Breast epithelium (tissue), 3 donors: ENCODE measurements at regions not wholly inside any gene's neighbourhood (a gene's known extent, or its start where the extent isn't known, plus 50 kb on each side); places are given as distances from the start of the nearest gene placed in this dataset.

Experiments used
- POLR2A ChIP-seq: fragments of 450-650 bp; IDR thresholded peaks from one replicate; pipeline ENCODE4 v1.6.1; 2016; ENCODE audit warnings: antibody characterized with exemption, mild to moderate bottlenecking, moderate library complexity
- TF ChIP-seq, protein P1 (sequence below), 3 donors: fragments of 450-650 bp; IDR thresholded peaks; one replicate each; pipeline ENCODE4 v1.5.1; 2016 to 2017; ENCODE audit warnings: antibody characterized with exemption in 3 of 3, mild to moderate bottlenecking in 3 of 3, moderate library complexity in 3 of 3

DNA sequence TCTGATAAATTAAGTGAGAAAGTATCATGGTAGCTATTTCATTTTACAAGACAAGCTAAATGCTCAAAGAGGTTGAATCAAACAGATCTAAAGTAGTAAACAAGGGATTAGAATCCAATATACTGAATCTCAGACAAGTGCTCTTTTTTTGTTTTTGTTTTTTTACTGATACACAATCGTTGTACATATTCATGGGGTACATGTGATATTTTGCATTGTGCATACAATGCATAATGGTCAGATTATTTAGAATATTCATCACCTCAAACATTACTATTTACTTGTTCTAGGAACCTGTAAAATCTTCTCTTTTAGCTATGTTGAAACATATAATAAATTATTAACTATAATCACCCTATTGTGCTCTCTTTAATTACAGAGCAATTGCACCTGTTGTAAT lies 57.0 kb upstream of the HCRTR2 start:
- TF ChIP-seq, protein P1, sequence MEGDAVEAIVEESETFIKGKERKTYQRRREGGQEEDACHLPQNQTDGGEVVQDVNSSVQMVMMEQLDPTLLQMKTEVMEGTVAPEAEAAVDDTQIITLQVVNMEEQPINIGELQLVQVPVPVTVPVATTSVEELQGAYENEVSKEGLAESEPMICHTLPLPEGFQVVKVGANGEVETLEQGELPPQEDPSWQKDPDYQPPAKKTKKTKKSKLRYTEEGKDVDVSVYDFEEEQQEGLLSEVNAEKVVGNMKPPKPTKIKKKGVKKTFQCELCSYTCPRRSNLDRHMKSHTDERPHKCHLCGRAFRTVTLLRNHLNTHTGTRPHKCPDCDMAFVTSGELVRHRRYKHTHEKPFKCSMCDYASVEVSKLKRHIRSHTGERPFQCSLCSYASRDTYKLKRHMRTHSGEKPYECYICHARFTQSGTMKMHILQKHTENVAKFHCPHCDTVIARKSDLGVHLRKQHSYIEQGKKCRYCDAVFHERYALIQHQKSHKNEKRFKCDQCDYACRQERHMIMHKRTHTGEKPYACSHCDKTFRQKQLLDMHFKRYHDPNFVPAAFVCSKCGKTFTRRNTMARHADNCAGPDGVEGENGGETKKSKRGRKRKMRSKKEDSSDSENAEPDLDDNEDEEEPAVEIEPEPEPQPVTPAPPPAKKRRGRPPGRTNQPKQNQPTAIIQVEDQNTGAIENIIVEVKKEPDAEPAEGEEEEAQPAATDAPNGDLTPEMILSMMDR (IDR thresholded peaks at IDR 0.05): no peak
- no peak for TF ChIP-seq POLR2A
